ENCODE measurements at regions not wholly inside any gene's neighbourhood (a gene's known extent, or its start where the extent isn't known, plus 50 kb on each side); places are given as distances from the start of the nearest gene placed in this dataset.

DNA sequence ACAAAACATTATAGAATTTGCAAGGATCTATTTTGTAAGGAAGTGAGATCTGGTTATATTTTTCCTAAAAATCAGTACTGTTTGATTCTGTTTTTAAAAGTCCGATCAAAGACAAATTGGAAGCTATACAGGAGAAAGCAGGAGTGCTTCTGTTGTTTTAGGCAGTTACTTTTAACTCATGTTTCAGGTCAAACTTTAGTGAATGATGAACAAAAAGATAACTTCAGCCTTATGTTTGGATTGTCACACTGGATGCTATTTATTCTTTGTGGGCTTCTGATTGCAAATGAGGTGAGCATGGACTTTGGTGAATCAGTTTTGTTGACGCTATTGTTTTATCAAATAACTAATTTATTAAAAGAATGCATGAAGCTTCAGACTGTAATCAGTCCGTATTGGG, 228.7 kb upstream of the SLC35B3 start:
- H3K9me3 ChIP-seq = no peaks in the 10 kb centered on the region
- DNase-seq (ENCODE audit: extremely low spot score in 2 of 2) = no peak
- intact Hi-C loops (cut with DNase I) = no loop called here
- TF ChIP-seq, protein P1, sequence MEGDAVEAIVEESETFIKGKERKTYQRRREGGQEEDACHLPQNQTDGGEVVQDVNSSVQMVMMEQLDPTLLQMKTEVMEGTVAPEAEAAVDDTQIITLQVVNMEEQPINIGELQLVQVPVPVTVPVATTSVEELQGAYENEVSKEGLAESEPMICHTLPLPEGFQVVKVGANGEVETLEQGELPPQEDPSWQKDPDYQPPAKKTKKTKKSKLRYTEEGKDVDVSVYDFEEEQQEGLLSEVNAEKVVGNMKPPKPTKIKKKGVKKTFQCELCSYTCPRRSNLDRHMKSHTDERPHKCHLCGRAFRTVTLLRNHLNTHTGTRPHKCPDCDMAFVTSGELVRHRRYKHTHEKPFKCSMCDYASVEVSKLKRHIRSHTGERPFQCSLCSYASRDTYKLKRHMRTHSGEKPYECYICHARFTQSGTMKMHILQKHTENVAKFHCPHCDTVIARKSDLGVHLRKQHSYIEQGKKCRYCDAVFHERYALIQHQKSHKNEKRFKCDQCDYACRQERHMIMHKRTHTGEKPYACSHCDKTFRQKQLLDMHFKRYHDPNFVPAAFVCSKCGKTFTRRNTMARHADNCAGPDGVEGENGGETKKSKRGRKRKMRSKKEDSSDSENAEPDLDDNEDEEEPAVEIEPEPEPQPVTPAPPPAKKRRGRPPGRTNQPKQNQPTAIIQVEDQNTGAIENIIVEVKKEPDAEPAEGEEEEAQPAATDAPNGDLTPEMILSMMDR (IDR thresholded peaks at IDR 0.05) = no peak
- TF ChIP-seq POLR2AphosphoS5 (IDR thresholded peaks at IDR 0.05; ENCODE audit: insufficient read depth in 1 of 2, low read depth in 1 of 2) (no peak), POLR2A (IDR thresholded peaks at IDR 0.05) (no peak)
- no peaks in the 10 kb centered on the region for H3K27me3 ChIP-seq
- H3K4me1 ChIP-seq = no peaks in the 10 kb centered on the region
- no peaks in the 10 kb centered on the region for H3K36me3 ChIP-seq
- H3K27ac ChIP-seq = no peak overlapping the region
- no peak overlapping the region for H3K4me3 ChIP-seq

DNA sequence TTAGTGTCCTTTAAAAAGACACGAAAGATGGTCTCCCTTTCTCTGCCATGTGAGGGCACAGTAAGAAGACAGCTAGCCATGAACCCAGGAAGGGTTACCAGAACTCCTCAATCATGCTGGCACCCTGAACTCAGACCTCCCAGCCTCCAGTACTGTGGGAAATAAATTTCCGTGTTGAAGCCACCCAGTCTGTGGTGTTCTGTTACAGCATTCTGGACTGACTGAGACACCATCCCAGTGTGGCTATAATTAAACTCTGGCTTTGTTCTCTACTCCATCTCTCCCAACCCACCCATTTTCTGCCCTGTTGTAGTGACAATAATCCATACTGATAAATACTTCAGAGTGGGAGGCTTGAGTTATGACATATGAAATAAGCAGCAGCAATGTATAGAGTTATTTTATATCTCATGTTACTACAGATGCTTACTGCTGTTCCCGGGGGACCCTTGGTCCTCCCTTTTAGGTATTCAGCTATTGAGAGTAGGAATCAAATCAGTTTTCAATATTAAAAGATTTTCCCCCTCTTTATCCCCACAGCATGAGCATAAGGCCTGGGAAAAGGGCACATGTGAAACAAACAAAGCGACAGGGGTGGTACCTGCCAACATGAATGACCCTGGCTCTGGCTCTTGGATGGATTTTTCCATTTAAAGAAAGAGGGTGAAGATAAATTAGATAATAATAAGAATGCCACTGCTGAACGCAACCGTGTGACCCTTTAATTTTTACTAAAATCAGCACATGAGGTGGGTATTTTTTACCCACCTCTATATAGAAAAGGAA, 224.3 kb upstream of the SLC35B3 start:
- Histone ChIP-seq H3K4me3 (no peak overlapping the region), H3K27ac (no peak overlapping the region), H3K4me1 (no peaks in the 10 kb centered on the region), H3K27me3 (no peaks in the 10 kb centered on the region), H3K9me3 (no peaks in the 10 kb centered on the region), H3K36me3 (no peaks in the 10 kb centered on the region)
- intact Hi-C loops (cut with DNase I) = no loop called here
- DNase-seq (ENCODE audit: extremely low spot score in 2 of 2) = no peak
- TF ChIP-seq POLR2A (IDR thresholded peaks at IDR 0.05) (no peak), POLR2AphosphoS5 (IDR thresholded peaks at IDR 0.05; ENCODE audit: insufficient read depth in 1 of 2, low read depth in 1 of 2) (no peak)
- TF ChIP-seq, protein P1 (IDR thresholded peaks at IDR 0.05) = no peak

DNA sequence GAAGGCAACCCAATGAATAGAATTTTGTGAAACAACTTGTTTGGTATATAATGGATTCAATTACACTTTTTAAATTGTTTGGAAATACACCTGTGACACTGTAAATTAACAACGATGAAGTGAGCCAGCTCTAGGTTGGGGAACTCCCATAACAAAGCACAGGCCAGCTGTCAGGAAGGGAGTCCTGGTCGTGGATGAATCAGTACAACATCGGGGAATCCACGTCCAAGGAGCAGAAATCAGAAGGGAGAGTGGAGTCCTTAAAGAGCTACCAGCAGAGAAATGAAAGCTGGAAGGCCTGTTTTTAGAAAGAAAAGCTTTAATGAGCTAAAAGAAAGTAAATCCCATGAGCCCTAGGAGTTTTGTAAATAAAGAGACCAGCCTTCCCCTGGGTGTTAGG, 223.1 kb upstream of the SLC35B3 start:
- no peak overlapping the region for H3K4me3 ChIP-seq
- TF ChIP-seq, protein P1 (IDR thresholded peaks at IDR 0.05) = no peak
- no peak for TF ChIP-seq POLR2AphosphoS5 (IDR thresholded peaks at IDR 0.05; ENCODE audit: insufficient read depth in 1 of 2, low read depth in 1 of 2)
- TF ChIP-seq POLR2A (IDR thresholded peaks at IDR 0.05) = no peak
- H3K36me3 ChIP-seq = no peaks in the 10 kb centered on the region
- H3K27me3 ChIP-seq = no peaks in the 10 kb centered on the region
- H3K27ac ChIP-seq = no peak overlapping the region
- intact Hi-C loops (cut with DNase I) = no loop called here
- no peaks in the 10 kb centered on the region for H3K4me1 ChIP-seq
- H3K9me3 ChIP-seq = no peaks in the 10 kb centered on the region
- DNase-seq (ENCODE audit: extremely low spot score in 2 of 2) = no peak

DNA sequence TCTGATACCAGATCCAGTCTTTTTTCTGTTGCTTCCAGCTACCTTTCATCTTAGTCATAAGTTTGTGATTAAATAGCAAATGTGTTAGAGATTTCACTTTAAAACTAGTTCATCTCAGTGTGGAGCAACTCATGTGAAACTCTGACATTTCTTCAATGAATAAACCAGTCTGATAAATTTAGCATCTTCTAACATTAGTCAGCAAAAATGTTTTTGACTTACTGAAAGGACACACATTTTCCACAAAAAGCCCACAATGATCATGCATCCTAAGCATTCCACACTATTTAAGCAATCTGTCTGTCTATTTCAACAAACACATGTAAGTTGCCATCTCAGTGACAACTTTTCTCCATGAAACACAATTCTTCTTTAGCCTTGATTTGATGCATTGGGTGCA, 222.2 kb upstream of the SLC35B3 start:
- Histone ChIP-seq H3K9me3 (no peaks in the 10 kb centered on the region), H3K27me3 (no peaks in the 10 kb centered on the region), H3K4me3 (no peak overlapping the region), H3K36me3 (no peaks in the 10 kb centered on the region), H3K4me1 (no peaks in the 10 kb centered on the region), H3K27ac (no peak overlapping the region)
- DNase-seq (ENCODE audit: extremely low spot score in 2 of 2) = no peak
- TF ChIP-seq POLR2A (IDR thresholded peaks at IDR 0.05) = no peak
- TF ChIP-seq POLR2AphosphoS5 (IDR thresholded peaks at IDR 0.05; ENCODE audit: insufficient read depth in 1 of 2, low read depth in 1 of 2) = no peak
- TF ChIP-seq, protein P1 (IDR thresholded peaks at IDR 0.05) = no peak
- intact Hi-C loops (cut with DNase I) = no loop called here

DNA sequence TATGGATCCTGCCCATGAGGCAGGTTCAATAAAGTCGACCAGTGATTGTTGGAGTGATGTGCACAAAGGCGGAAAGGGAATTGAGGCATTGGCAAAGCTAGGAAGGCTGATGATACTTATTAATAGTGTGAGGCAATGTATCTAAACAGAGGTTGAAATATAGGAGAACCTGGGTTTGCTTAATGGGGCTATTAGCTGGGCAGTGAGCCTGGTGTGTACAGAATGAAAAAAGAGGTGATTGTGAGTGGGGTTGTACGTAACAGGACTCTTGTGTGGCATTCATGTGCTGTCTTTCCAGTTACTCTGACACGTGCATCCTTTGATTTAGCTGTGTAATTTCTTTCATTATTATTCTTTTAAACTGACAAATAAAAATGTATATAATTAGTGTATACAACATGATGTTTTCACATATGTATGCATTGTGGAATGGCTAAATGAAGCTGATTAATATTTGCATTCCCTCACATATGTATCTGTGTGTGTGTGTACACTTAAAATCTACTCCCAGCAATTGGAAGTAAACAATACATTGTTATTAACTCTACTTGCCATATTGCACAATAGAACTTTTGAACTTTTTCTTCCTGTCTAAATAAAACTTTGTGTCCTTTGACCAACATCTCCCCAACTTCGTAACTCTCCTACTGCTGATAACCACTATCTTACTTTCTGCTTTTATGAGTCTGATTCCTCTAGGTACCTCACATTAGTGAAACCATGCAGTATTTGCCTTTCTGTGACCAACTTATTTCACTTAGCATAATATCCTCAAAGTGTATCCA, 220.5 kb upstream of the SLC35B3 start:
- Histone ChIP-seq H3K4me3 (no peak overlapping the region), H3K27me3 (no peaks in the 10 kb centered on the region), H3K4me1 (no peaks in the 10 kb centered on the region), H3K9me3 (no peaks in the 10 kb centered on the region), H3K36me3 (no peaks in the 10 kb centered on the region), H3K27ac (no peak overlapping the region)
- intact Hi-C loops (cut with DNase I) = no loop called here
- TF ChIP-seq POLR2AphosphoS5 (IDR thresholded peaks at IDR 0.05; ENCODE audit: insufficient read depth in 1 of 2, low read depth in 1 of 2) (no peak), POLR2A (IDR thresholded peaks at IDR 0.05) (no peak)
- TF ChIP-seq, protein P1 (IDR thresholded peaks at IDR 0.05) = no peak
- DNase-seq (ENCODE audit: extremely low spot score in 2 of 2) = no peak

Data from vagina (tissue), 2 donors.